Amniotic epithelial cell (primary cell): ENCODE measurements at regions not wholly inside any gene's neighbourhood (a gene's known extent, or its start where the extent isn't known, plus 50 kb on each side); places are given as distances from the start of the nearest gene placed in this dataset.

Experiments
- DNase-seq: peaks from one replicate; pipeline ENCODE4 v3.0.0-alpha.2; 2010; ENCODE audit warnings: low read depth

DNA sequence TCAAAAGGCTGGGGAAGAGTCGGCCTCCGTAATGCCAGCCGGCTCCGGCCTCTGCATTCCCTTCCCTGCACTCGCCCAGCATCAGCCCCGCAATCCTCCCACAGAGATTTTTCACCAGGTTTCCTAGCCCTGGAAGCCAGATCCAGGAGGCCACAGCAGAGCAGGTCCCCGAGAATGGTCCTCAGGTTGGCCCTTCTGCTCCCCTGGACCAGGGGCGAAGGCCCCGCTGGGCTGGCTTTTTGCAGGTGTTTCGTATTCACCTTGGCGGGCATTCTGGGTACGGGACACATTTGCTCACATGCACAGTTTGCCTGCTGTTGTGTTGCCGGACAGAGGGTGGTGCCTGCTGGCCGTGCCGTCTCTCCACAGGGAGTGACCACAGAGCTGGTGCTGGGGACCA is 309.5 kb downstream of the NDUFA10 start:
- DNase-seq: no peak

DNA sequence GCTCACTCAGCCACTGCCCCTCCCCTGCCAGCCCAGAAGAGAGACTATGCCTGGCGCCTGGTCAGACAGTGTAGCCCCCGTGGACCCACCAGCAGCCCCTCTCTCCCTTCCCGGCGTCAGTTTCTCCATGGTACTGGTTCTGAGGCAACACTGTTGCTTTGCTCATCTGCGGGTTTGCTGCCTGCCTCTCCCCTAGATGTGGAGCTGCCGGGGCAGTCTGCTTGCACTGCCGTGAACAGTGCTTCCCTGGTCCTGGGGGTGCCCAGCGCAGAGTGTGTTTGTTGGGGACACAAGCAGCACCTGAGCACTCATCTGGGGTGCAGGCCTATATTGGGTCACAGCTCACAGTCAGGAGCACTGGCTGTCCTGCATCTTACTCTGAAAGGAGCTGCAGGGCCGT is 309.9 kb downstream of the NDUFA10 start:
- DNase-seq: no peak

DNA sequence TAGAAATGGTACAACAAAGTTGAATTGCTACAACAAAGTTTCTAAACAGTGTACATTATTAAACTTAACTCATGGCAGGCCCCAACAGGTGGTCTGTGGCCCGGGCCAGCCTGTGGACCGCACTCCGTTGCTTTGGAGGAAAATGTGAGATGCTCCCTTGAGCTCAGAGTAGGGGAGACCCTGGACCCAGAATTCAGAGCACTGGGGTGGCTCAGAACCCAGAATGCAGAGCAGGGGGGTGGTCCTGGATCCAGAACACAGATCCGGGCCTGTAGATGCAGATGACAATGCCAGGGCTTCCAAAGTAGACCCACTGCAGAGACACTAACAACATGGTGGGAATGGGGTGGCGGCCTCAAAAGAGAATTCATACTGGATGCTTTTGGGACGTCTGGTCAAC is 311.0 kb downstream of the NDUFA10 start:
- no peak for DNase-seq

DNA sequence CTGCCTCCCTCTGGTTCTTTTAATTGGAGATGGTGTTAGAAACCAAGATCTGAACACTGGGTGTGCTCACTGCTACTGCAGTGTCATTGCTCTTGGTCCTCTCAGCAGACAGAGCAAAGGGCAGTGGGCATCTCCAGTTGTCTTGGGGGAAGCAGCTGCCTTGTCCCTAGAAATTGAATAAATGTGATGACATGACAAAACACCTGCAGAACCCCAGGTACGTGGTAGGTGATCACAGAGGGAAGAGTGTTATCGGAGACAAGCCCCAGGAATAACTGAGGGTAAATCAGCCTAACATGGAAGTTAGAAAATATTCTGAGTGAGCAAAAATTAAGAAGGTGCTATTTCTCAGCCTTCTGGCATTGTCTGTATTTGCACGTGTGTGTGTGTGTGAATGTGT is 311.9 kb upstream of the HDAC4 start:
- DNase-seq: no peak

DNA sequence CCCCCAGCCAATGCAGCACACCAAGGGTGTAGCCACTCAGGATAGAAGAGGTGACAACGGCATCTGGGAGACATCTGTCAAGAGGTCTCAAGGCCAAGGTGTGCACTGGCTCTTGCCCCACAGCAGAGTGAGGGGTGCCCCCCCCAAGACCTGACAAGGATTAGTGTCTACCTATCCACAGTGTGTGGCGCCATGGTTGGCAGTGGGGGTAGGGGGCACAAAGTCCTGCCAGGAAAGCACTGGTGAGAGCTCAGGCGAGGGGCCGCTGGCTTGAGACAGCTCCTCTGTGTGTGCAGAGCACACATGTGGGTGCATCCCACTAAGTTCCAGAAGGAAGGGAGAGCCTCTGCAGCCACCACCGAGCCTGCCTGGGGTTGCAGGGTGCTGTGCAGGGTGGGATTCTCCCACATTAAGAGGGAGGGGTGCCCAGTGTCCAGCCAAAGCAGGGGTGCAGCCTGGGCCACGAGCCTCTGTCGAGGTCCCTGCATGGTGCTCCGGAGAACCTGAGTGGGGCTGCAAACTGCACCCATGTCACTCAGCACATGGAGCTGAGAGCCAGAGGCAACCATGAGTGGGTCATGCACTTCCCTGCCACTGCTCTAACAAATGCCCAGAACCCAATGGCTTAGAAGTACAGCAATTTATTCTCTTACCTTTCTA is 311.2 kb upstream of the HDAC4 start:
- no peak for DNase-seq

DNA sequence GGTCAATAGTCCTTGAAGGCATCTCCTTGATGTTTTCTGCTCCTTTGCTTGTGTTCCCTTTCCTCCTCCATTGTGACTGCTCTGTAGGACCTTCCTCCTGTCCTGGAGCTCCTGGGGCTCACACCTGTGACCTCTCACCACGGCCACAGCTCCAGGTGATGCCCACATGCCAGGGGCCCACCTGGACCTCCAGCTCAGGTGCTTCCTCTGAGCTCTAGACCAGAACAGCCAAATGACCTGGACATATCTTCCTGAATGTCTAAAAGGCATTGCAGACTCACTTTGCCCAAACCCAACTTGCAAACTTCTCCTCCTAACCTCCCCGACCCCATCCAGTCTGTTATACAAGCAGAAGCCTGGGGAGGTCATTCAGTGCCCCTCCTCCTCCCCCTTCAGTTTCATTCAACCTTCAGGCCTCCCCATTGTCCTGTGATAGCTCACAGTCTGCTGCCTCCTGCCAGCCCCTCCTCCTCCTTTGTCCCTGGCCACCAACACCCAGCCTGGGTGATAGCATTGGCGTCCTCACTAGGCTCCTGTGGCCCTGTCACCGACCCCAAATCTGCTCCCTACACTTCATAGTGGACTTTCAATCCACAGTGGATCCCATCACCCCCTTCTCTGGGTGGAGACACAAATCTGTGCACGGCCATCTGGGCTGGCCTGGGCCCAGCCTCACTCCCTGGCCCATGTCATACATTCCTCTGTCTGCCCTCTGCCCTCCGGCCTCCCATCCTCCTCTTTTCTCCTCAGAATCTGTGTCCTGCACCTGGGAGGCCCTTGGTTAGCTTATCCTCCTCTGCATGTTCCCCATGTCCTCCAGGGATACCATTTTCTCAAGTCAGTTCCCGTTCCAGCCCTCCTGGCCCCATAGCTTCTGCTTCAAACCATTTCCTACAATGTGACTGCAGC is 310.4 kb upstream of the HDAC4 start:
- DNase-seq: no peak

DNA sequence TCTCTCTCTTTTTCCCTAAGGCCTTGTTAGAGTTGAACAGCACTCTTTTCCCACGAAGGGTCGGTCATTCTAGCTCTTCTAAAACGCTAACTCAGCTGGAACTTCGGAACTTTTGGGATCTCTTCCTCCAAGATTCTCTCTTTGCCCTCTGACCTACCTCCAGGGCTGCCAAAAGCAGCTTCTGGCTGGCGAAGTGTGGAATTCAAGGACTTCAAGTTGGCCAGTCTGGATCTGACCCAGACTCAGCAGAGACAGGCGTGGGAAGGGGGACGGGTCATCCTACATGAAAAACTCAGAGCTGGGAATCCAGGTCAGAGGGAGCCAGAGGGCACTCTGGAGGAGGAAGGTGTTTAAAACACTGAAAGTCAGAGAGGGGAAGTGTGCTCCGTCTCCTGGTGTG is 305.5 kb upstream of the HDAC4 start:
- DNase-seq: no peak

DNA sequence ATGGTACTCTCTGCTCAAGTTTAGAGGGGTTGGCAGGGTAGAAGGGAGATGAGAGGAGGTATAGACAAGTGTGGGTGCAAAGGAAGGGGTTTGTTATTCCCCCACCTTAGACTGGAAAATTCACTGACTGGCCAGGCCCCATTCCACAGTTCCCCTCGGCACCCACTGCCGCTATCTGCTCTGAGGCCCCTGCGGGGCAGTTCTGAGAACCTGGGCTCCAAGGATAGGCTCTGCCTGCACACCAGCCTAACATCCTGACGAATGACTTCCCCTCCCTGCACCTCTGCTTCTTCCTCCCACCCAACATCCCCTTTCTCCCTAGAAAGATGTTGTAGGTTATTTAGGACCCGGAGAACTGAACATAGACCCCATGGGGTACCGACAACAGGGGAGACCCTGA is 303.9 kb upstream of the HDAC4 start:
- DNase-seq: no peak

DNA sequence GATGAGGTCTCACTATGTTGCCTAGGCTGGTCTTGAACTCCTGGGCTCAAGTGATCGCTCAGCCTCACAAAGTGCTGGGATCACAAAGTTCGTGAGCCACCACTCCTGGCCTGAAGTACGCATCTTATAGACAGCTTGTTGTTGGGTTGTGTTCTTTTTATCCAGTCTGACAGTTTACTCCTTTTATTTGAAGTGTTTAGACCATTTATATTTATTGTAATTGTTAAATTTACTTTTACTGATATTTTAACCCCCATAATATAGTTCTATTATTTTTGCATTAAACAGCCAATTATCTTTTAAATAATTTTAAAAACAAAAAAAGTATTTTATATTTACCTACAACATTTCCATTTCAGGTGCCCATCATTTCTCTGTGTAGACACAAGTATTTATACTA is 303.0 kb upstream of the HDAC4 start:
- no peak for DNase-seq

DNA sequence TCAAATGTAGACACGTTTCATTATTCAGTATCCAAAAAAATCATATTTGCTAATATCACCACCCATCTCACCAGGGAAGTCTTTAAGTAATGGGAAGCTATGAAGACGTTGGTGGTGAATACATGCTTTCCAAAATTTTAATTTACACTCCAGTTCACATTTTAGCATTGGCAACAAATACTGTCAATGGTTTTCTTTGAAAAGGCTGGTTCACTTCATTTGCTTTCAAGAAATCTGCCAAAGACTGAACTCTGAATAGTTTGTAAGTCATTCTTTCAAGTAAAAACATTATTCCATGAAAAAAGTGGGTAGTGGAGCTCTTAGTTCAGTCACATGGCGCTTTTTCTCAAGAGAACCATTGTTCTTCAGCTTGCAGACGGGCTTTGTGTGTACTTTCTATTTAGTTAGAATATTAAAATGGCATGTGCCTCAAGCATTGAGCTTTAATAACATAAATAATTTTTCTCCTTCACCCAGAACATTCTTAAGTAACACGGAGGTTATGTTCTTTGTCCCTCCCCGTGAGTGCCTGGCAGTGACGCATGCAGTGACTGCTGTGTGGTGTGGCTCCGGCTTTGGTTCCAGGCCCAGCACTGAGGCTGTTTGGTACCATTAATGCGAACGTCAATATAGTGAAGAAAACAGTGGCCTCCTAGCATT is 300.0 kb upstream of the HDAC4 start:
- DNase-seq: no peak

DNA sequence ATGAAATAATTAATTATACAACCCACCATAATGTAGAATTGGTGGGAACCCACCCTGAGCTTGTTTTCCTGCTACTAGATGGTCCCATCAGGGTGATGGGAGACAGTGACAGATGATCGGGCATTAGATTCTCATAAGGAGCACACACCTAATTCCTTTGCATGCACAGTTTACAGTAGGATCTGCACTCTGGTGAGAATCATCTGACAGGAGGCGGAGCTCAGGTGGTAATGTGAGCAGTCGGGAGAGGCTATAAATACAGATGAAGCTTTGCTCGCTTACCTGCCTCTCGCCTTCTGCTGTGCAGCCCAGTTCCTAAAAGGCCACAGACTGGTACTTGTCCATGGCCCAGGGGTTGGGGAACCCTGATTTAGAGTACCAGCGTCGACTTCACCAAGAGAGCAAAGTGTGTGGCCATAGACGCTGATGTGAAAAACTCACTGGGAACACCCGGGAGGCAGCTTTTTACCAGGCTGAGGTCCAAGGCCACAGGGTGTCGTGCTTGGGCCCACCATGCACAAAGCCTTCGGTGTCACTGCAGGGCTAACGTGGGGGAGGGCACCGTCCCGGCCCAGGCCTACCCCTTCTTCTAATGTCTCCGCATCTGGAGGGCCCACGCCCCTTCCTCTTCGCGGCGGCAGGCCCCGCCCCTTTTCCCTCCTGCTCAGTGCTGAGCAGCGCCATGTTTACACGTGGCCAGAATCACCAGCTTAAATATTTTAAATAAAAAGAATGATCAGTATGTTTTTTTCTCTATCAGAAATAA is 296.8 kb upstream of the HDAC4 start:
- DNase-seq: no peak

DNA sequence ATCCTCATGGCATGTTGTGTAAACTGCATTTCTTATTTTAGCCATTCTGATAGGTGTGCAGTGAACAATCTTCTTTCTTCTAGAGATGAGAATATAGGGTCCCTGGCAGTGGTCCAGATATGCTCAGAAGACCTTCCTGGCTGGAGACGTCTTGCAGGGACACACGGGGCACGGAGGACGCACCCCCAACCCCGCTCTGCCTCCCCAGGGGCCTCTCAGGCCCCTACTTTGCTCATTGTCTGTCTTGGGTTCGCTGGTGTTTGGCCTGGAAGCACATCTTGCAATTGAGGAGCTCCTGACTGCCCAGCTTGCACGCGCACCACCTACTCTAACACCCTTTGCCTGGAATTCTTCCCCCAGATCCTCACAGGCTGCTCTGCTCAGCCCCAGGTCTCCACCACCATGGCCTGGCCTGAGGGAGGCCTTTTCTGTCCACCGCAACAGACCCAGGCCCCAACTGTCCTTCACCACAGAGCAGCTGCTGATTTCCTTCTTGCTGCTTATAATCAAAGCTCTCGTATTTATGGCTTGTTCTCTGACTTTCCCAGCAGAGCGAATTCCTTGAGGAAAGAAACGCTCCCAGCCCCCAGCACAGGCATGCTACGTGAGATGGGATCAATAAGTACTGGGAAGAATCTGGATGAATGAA is 295.9 kb upstream of the HDAC4 start:
- no peak for DNase-seq

DNA sequence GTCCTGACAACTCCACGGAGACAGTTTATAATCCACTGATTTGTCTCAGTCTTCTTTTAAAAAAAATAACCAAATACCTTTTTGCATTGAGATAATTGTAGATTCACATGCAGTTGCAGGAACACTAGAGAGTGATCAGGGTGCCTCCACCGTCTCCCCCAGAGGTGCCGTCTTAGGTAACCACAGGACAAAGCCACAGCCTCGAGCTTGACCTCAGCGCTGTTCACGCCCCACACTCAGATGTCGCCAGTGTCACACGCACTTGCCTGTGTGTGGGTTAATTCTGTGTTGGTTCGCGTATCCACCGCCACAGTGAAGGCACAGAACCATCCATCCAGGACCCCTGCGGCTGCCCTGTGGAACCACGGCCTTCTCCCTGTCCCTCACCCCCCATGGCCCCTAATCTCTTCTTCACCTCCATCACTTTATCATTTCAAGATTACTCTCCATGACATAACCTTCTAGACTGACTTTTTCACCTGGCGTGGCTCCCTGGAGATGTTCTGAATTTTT is 295.0 kb upstream of the HDAC4 start:
- DNase-seq: no peak

DNA sequence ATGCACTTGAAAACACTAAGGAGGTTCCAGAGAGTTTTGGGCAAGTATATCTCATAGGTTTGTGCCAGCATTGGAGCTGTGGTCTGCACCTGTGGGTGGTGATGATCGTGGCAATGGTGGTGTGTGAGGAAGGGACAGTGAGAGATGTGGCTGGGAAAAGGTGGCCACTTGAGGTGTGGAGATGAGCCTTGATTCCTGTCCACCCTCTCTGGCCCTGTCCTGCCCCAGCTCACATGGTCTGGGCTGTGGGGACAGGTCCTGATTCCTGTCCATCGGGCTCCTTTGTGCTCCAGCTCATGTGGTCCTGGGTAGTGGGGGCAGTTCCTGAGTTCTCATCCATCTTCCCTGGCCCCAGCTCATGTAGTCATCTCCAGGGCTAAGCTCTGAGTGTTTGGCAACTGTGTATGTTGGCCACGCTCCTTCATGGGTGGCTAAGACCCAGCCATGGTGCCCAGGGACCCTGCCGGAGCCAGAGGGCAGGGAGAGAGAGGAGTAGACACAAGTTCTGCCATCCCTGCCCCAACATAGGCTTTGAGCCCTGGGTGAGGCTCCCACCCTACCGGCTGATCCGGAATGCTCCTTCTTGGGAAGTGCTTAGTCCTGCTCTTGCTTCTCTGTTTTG is 294.4 kb upstream of the HDAC4 start:
- no peak for DNase-seq

DNA sequence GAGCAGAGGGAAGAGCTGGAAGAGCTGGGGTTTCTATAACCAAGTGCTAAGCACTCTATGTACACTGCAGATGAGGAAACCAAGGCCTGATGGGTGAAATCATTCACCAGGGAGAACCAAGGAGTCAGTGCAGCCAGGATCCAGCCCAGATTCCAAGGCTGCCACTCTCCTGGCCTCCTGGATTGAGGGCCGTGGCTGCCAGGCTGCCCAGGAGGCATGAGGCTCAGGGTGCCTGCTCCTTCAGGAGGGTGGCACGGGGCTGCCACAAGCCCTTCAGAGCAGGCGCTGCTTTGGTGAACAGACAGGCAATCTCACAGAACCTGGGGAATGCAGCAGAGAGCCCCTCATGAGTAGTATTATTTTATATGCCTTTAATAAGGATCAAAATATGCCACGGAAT is 293.7 kb upstream of the HDAC4 start:
- no peak for DNase-seq

DNA sequence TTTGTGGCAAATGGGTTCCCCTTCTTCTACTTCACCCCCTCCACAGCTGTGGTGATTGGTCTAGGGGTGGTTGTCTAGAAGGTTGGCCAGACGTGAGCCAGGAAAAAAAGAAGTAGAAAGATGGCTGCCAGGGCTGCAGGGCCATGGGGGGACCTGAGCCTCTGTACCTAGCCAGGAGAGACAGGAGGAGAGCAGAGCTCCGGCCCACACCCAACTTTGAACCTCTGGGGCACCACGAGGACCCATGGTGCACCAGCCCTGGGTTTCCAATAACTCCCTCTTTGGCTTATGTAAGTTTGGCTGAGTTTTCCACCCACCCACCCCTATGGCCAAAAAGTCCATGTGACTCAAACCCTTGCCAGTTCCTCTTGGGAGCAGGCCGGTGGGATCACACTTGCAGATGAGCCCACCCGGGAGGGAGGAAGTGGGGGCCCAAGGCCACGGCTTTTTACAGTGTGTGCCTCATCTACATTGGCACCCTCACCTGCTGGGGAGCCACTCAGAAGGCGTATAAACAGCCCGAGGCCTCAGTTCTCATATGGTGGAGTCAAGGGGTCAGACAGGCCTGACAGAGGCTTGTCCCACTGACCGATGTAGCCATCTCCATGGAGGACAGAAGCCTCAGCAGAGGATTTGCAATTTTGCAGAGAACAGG is 293.1 kb upstream of the HDAC4 start:
- DNase-seq: no peak

DNA sequence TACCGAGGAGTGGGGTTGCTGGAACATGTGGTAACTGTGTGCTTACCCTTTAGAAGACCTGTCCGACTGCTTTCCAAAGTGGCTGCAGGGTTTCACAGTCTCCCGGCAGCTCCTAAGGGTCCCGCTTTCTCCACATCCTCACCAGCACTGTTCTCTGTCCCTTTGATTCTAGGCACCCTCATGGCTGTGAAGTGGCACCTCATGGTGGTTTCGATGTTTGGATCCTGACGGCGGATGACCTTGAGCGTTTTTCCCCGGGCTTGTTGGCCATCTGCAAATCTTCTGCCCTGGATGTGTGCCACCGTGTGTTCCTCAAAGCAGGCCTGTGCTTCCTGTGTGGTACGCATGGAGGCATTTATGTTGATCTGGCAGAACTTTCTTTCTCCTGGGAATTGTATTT is 292.5 kb upstream of the HDAC4 start:
- no peak for DNase-seq

DNA sequence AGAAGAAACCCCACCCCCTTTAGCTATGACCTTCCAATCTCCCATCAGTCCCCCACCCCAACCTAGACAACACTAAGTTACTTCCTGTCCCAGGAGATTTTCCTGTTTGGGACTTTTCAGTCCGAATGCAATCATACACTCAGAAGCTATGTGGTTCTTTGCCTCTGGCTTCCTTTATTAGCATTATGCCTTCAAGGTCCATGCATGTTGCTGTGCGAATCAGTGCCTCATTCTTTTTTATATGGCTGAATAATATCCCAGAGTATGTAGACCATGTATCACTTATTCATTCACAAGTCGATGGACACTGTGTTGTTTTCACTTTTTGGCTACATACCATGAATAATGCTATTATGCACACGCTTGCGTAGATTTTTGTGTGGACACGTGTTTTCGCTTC is 292.1 kb upstream of the HDAC4 start:
- DNase-seq: no peak

DNA sequence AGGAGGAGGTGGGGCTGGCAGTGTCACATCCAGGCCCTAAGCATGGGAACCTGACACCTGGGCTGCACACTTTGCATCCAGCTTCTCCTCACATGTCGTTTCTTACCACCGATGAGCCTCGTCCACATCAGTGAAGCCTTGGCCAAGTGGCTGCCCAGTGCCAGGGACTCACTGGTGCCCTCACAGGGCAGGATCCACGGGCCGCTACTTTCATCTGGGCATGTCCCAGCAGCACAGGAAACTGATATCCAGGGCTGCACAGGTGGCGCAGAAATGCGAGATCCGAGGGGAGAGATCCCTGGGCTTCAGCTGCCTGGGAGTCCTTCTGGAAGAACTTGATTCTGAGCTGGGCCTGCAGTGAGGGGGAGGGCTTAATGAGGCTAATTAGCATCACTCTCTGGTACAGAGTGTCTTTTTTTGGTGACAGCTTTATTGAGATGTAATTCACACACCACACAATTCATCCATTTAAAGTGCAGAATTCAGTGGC is 291.6 kb upstream of the HDAC4 start:
- DNase-seq: no peak

DNA sequence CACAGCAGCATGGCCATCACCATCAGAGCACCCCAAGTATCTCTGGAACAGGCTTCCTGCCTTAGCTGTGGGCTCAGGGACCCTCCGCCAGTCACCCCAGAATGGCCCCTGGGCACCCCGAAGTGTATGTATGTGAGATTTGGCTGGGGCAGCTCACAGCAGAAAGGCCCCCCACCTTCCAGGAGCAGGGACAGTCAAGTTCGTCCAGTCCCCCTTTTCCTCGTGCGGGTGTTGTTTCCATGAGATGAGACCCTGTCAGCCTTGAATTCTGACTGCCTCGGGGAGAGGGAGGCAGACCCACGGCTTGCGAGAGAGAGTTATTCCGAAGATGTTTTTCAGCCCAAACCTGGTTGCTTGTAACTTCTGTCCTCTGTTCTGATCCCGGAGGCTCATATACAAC is 290.9 kb upstream of the HDAC4 start:
- DNase-seq: no peak
